AG09309 (cell line): ENCODE measurements at regions not wholly inside any gene's neighbourhood (a gene's known extent, or its start where the extent isn't known, plus 50 kb on each side); places are given as distances from the start of the nearest gene placed in this dataset.
"Not testable (repeated sequence)": the region's sequence is repeated elsewhere in the genome, so short reads cannot be mapped to it uniquely, and the experiment has no call there.

ENCODE experiments used
- DNase-seq: peaks from one replicate; pipeline ENCODE4 v3.0.0-alpha.2; 2010; ENCODE audit warnings: low read depth
- H3K4me3 ChIP-seq: 2 replicates; pipeline ENCODE4 v1.5.1; 2011; ENCODE audit warnings: mild to moderate bottlenecking, low read depth, low read length, moderate library complexity; ENCODE audit not compliant: control insufficient read depth
- CTCF ChIP-seq: IDR thresholded peaks from 2 replicates; pipeline ENCODE4 v1.5.1; 2011; ENCODE audit warnings: mild to moderate bottlenecking, low read depth, low read length, inconsistent platforms; ENCODE audit not compliant: insufficient read depth, control insufficient read depth; ENCODE audit errors: missing control alignments

GRCh38 chr5:17094830-17095229, 122.6 kb upstream of the BASP1 start:
- H3K4me3 ChIP-seq, result no peak overlapping the region
- DNase-seq, result no peak
- TF ChIP-seq CTCF, result no peak

- no peak for TF ChIP-seq CTCF
- no peak for DNase-seq
- no peak overlapping the region for H3K4me3 ChIP-seq
These were observed 120.3 kb upstream of the BASP1 start for GRCh38 chr5:17096952-17097695.

- DNase-seq, result no peak
- no peak for TF ChIP-seq CTCF
- H3K4me3 ChIP-seq, result no peak overlapping the region
These were observed 117.5 kb upstream of the BASP1 start for GRCh38 chr5:17099946-17100345.

GRCh38 chr5:17103461-17103860, 114.0 kb upstream of the BASP1 start:
- no peak for TF ChIP-seq CTCF
- H3K4me3 ChIP-seq, result no peak overlapping the region
- DNase-seq, result no peak

- H3K4me3 ChIP-seq, result no peak overlapping the region
- peak; percentile 84 for DNase-seq
- no peak for TF ChIP-seq CTCF
These were observed 111.5 kb upstream of the BASP1 start for GRCh38 chr5:17105744-17106418.

GRCh38 chr5:17106521-17106920, 110.9 kb upstream of the BASP1 start:
- H3K4me3 ChIP-seq, result no peak overlapping the region
- DNase-seq, result no peak
- no peak for TF ChIP-seq CTCF

GRCh38 chr5:17112091-17112716, 105.2 kb upstream of the BASP1 start:
- not testable (repeated sequence) for H3K4me3 ChIP-seq, DNase-seq
